ENCODE measurements at regions not wholly inside any gene's neighbourhood (a gene's known extent, or its start where the extent isn't known, plus 50 kb on each side); places are given as distances from the start of the nearest gene placed in this dataset.

- Histone ChIP-seq H3K4me1 (replicated peaks in 1 of 2) (no peaks in the 10 kb centered on the region), H3K27ac (no peak overlapping the region), H3K4me3 (no peak overlapping the region)
- in situ Hi-C loops (cut with MboI; ENCODE audit: low pct_unique_long_range_greater_than_20kb in 2 of 9, low sequenced_read_pairs in 9 of 9, unreplicated experiment in 9 of 9) = no loop called here
- ATAC-seq (replicated peaks in 6 of 8) = no peak
- 64 to 100% (median 92%) methylated on average over 1 to 2 of the region's 2 CpGs; no CpG with 5 or more reads in 3 of the 10 experiments for WGBS, 10 experiments
These were observed 51.0 kb upstream of the TP63 start for GRCh38 chr3:189580190-189580589.
